ENCODE measurements at regions not wholly inside any gene's neighbourhood (a gene's known extent, or its start where the extent isn't known, plus 50 kb on each side); places are given as distances from the start of the nearest gene placed in this dataset.

DNA sequence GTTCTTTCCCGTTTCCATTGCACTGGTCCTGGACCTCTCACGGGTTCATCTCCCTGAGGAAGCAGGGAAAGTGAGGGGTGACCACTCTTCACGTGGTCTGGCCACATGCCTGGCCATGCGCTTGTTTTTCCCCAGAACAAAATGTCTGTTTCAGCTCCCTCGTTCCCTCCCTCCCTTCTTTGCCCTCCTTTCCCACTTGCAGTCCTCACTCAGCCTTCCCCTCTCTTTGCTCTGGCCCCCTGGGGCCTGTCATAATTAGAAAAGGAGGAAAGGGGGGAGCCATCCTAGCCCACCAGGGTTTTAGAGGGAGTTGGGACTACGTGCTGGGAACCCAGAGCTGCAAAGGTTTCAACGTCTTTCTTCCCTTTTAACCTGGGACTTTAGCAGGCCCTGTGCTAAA is 52.8 kb upstream of the CADM1 start:
- no peak for DNase-seq (ENCODE audit: low spot score)

GRCh38 chr11:115555336-115556090 is 51.3 kb upstream of the CADM1 start:
- no peak for DNase-seq (ENCODE audit: low spot score)

Measured in NAMALWA (cell line).